Activated CD8-positive, alpha-beta memory T cell treated with anti-CD3 and anti-CD28 coated beads, Interleukin-2, amount 50 U/mL, for 1 hour (primary cell): ENCODE measurements at regions not wholly inside any gene's neighbourhood (a gene's known extent, or its start where the extent isn't known, plus 50 kb on each side); places are given as distances from the start of the nearest gene placed in this dataset.
"Not testable (repeated sequence)": the region's sequence is repeated elsewhere in the genome, so short reads cannot be mapped to it uniquely, and the experiment has no call there.

Experiments
- DNase-seq: peaks from one replicate; pipeline ENCODE4 v3.0.0-alpha.2; 2020; ENCODE audit errors: extremely low read depth

DNA sequence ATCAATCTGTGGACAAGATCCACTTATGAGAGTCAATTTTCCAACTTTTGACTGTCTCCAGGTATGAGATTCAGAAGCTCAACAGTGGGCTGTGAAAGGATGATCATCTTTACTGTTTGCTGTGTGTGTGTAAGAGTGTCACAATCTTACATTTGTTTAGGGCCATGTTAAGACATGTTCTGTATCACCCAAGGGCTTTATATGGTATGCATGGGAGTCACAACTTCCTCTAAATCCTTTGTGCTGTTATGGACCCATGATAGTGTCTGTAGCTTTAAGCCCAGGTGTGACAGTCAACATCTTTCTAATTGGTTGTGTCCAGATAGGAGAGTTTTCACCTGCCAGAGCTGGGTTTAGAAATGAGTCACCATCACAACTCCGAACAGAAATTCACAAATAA, 70.2 kb downstream of the ZNF726 start:
- not testable (repeated sequence) for DNase-seq

- no peak for DNase-seq
Observed at GRCh38 chr19:23986623-23987022, 71.9 kb downstream of the ZNF726 start.

- no peak for DNase-seq
Observed at GRCh38 chr19:23991170-23991569, 76.5 kb downstream of the ZNF726 start.

- DNase-seq, result no peak
Observed at GRCh38 chr19:23992348-23992747, 77.7 kb downstream of the ZNF726 start.

- DNase-seq, result no peak
Observed at GRCh38 chr19:23993440-23993839, 78.8 kb downstream of the ZNF726 start.

- no peak for DNase-seq
Observed at GRCh38 chr19:23996549-23996948, 81.9 kb downstream of the ZNF726 start.

GRCh38 chr19:23998568-23998967, 83.9 kb downstream of the ZNF726 start:
- DNase-seq, result no peak

DNA sequence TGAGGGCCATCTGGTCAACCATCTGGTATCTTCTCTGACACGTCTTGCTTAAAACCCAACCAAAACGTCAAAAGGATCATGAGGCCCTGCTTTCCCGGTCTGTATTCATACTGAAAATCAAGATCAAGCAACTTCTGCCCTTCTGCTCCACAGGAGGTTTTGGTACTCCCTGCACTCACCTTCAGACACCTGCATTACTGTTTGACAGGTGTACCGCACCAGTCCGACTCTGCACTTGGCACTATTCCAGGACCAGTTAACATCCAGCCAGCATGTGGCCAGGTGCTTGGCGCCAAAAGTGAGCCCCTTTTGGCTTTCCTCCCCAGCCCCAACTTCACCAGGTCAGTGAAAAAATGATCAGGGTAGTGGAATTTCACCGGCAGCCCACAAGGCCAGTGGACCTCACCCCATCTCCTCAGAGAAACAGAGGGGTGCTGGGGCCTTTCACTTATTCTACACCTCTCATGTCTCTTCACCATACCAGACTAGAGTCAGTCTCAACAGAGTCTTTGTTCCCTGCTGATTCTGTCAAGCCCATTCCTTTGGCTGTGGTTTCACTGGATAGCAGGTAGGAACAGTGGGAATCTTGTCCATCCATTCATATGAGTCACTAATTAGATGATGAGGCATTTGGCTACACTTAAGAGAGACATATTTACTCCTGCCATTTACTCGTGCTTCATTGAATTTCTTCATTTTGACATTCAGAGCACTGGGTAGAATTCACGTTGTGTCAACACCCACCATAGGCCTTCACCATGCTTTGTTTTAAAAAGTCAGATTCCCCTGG, 85.3 kb downstream of the ZNF726 start:
- no peak for DNase-seq

DNA sequence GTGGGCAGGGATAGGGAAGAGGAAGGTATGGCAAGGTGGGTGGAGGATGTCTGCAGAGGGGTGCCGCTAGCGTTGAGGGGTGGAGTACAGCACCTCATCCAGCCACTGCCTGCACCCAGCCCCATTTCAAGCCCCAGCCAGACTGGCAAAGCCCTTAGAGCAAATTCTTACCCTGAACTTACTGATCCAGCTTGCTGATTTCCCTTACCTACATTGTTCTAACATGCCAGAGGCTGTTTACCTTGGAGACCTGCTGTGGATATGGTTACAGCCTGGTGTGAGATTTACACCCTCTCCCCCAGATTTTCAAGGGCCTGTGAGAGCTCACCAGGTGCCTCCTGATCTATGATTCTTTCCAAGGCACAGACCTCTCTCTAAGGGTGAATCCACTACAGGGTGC, 86.0 kb downstream of the ZNF726 start:
- DNase-seq, result no peak

DNA sequence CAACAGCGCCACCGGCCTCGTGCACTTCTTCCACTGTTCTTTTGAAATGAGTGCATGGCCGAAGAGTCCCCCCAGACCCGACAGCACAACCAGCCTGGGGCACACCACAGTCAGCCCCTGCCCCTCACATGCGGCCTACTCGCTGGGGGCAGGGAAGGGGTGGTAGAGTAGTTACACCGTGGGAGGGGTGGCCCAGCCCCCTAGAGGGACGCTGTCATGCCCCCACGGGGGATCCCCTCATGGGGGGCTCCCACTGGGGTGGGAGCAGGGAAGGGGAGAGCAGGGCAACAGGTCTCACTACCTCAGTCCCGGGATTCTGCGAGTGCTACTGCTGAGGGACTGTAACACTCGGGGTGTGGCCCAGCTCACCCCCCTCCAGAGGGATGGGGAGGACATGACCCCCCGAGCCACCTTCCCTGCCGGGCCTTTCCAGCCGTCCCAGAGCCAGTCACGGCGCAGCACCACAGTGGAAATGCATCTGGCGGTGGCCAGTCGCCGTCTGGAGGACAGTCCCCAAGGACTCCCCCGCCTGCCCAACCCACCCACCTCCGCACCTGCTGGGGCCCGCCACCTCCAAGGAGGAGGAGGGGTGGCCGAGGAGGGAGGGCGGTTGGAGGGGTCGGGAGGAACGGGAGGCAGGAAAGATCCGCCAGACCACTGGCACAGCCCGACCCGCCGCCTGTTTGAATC, 84.6 kb upstream of the ZNF254 start:
- DNase-seq, result no peak

DNA sequence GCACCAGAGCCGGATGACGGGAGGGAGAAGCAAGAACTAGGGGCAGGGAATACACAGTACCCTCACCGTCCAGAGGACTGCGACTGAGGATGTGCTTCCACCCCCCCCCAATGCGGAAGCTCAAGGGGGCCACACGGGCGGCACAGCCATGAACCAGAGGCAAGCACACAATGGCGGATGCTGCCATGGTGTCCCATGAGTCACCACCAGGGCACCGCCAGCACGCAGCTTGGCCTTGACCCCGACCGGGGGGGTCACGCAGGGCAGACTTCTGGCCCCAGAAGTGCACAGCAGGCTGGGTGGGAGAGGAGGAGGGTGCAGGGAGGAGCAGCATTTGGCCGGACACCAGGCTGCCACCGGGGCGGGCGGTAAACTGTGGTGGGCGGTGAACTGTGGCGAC, 83.5 kb upstream of the ZNF254 start:
- DNase-seq, result no peak

DNA sequence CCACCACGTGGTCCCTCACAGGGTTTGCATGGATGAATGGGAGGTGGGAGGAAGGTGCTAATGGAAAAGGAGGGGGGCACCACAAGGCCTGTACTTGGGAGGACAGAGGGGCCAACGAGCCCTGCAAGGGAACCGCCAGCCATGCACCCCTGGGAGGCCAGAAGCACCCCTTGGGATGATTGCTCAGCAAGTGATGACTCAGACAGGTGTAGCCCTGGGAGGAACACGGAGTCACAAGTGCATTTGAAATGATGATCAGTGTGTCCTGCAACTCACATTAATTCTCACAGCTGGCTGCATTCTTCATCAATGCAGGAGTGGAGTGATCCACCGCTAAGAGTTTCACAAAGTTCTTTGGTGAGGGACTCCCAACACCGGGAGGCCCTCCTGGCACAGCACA, 82.8 kb upstream of the ZNF254 start:
- DNase-seq, result no peak

DNA sequence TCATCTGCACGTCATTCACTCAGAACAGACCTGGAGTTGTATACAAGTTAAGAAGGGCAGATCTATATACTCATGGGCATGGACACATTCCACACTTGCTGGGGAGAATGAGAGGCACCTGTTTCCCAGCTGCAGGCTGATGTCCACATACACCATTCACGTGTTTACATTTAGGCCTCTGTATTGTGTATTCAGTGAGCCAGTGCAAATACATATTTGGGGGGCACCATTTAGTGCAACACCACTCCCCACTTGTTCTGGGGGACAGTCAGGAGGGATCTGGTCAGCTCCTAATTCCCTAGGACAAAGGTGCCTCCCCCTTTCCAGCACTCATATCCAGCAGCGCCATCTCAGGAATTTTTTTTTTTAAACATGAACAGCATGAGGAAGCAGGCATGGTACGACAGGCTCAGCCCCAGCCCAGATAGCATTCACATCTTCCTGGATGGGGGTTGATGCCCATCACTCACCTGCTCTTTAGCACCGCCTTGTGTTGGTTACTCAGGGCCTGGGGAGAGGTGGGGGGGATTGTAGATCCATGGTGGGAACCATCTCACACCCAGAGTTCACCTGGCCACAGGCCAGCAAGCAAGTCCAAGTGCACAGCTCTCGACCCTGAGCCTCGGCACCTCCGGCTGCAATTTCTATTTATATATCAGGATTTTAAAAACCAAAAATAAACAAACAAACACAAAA, 56.9 kb upstream of the ZNF254 start:
- DNase-seq, result no peak

DNA sequence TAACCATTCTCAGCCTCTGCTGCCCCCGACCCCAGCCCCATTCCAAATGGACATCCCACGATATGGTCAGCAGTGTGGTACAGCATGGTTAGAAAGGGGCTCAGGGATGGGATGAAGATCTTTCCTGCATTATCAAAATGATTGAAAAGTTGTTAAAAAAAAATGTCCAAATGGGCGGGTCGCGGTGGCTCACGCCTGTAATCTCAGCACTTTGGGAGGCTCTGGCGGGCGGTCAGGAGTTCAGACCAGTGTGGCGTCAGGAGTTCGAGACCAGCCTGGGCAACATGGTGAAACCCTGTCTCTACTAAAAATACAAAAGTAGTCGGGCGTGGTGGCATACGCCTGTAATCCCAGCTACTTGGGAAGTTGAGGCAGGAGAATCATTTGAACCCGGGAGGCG, 54.3 kb upstream of the ZNF254 start:
- DNase-seq, result no peak

DNA sequence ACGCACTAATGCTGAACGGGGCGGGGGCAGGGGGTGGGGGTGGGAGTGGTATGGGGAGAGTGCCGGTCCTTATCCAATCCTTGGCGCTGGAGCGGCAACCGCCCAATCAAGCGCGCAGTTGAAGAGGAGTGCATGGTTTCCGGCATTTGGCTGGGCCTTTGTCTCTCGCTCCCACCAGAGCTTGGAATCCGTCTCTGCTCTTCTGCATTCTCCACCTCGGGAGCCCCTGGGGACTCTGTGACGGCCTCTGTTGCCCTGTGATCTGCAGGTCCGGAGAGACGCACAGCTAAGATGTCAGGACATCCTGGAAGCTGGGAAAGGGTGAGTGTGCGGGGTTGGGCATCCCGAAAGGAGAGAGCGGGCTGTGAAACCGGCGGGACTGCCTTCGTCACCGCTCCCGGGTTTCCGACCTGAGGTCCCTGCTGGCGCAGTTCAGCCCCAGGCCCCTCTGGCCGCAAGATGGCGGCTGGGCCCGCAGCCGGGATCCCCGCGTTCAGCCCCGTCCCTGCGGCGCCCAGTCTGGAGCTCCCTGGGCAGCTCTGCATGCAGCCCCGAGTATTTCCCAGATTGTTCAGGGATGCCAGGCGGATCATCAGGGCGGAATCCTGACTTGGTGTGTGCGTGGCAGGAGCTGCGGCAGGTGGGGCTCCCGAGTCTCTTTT, 53.6 kb upstream of the ZNF254 start:
- DNase-seq, result peak; percentile 47

GRCh38 chr19:24033963-24034342, 53.0 kb upstream of the ZNF254 start:
- no peak for DNase-seq

DNA sequence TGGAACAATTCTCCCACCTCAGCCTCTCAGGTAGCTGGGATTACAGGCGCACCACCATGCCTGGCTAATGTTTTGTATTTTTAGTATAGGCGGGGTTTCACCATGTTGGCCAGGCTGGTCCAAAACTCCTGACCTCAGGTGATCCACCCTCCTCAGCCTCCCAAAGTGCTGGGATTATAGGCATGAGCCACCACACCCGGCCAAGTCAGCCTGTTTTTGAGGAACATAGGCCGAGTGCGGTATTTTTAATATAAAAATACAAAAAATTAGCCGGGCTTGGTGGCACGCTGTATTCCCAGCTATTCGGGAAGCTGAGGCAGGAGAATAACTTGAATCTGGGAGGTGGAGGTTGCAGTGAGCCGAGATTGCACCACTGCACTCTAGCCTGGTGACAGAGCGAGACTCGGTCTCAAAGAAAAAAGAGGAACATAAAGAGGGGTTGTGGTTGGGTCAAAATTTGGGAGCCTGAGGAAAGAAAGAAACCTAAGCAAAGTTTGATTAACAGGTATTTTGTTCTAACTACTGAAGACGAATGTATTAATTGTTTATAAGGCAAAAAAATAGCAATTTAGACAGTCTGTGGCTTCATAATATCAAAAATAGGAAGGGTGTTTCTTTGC, 51.6 kb upstream of the ZNF254 start:
- DNase-seq, result not testable (repeated sequence)
